ENCODE measurements at regions not wholly inside any gene's neighbourhood (a gene's known extent, or its start where the extent isn't known, plus 50 kb on each side); places are given as distances from the start of the nearest gene placed in this dataset.

DNA sequence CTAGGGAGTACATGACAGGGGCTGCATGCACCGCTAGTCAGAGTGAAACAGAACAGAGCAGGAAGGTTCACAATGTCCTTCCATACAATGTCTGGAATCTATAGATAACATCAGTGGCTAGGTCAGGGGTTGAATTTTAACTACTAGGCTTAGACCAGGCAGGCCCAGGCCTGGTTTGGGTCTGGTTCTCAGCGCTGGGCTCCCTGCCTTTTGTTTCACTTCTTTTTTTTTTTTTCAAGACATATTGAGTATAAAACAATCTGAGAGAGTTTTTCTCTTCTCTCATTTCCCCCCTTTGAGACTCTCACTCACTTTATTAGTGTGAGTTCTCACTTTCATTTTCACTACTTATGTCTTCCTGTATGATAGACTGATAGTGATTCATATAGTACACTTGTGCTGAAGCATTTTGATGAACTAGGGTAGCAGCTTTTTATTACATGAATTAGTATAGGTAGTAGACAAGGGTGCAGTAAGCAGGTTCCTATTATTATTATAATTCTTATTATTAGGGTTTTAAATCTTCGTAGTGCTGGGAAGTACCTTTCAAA is 120.0 kb upstream of the ZDHHC15 start:
- intact Hi-C loops (cut with DNase I): no loop called here
- no peak for DNase-seq
- H3K4me1 ChIP-seq (ENCODE audit: insufficient read depth): no peaks in the 10 kb centered on the region
- no peak overlapping the region for H3K27ac ChIP-seq
- H3K27me3 ChIP-seq: no peaks in the 10 kb centered on the region
- no peak overlapping the region for H3K4me3 ChIP-seq
- no peaks in the 10 kb centered on the region for H3K36me3 ChIP-seq
- 64 to 76% (median 69%) methylated on average over 3 of the region's 3 CpGs for WGBS, 3 donors
- no peak for TF ChIP-seq EP300 (IDR thresholded peaks at IDR 0.05)
- no peak for TF ChIP-seq POLR2A (IDR thresholded peaks at IDR 0.05)
- TF ChIP-seq, protein P1, sequence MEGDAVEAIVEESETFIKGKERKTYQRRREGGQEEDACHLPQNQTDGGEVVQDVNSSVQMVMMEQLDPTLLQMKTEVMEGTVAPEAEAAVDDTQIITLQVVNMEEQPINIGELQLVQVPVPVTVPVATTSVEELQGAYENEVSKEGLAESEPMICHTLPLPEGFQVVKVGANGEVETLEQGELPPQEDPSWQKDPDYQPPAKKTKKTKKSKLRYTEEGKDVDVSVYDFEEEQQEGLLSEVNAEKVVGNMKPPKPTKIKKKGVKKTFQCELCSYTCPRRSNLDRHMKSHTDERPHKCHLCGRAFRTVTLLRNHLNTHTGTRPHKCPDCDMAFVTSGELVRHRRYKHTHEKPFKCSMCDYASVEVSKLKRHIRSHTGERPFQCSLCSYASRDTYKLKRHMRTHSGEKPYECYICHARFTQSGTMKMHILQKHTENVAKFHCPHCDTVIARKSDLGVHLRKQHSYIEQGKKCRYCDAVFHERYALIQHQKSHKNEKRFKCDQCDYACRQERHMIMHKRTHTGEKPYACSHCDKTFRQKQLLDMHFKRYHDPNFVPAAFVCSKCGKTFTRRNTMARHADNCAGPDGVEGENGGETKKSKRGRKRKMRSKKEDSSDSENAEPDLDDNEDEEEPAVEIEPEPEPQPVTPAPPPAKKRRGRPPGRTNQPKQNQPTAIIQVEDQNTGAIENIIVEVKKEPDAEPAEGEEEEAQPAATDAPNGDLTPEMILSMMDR (IDR thresholded peaks at IDR 0.05): no peak
- peaks cover 0 to 8% of the 10 kb centered on the region in 2 donors for H3K9me3 ChIP-seq

DNA sequence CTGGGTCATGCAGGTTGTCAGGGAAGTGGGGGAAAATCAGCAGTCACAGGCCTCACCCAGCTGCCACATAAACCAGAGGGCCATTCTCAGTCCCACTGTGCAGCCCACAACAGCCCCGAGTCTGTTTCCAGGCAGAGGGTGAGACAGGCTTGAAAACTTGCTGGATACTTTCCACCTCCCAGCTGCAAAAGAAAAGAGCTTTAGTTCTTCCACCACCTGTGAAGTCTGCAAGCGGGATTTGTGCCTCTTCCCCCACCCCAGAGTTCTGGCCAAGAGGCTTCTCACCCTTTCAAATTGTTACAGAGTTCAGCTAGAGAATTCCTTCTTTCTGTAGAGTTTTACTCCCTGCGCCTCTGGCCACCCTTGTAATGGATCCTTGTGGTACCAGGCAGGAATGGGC is 115.5 kb upstream of the ZDHHC15 start:
- WGBS, 3 donors: 64 to 77% (median 72%) methylated on average over 3 of the region's 3 CpGs
- no peaks in the 10 kb centered on the region for H3K4me1 ChIP-seq (ENCODE audit: insufficient read depth)
- no peak for DNase-seq

DNA sequence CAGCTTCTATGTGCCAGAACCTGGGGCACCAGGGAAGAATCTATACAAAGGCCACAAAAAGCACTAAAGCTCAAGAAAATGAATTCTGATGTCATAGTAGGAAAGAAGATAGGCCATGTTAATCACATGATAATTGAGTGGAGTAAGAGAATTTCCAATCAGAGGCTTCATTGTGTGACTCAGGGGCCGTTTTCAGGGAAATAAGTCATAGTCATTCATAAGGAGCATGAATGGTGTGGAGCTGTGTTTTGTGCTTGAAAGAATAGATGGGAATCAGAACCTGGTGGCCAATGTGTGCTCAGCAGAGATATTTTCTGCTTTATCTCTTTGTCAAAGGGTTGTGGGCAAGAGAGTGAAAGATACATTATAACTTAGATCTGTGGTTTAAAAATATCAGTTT is 102.4 kb upstream of the ZDHHC15 start:
- Histone ChIP-seq H3K36me3 (no peaks in the 10 kb centered on the region), H3K27me3 (no peaks in the 10 kb centered on the region), H3K9me3 (no peaks in the 10 kb centered on the region), H3K4me3 (no peak overlapping the region), H3K27ac (no peak overlapping the region), H3K4me1 (ENCODE audit: insufficient read depth) (no peaks in the 10 kb centered on the region)
- intact Hi-C loops (cut with DNase I): no loop called here
- TF ChIP-seq POLR2A (IDR thresholded peaks at IDR 0.05) (no peak), EP300 (IDR thresholded peaks at IDR 0.05) (no peak)
- TF ChIP-seq, protein P1 (IDR thresholded peaks at IDR 0.05): no peak
- WGBS, 3 donors: 41 to 48% (median 47%) methylated on average over 1 of the region's 1 CpG
- DNase-seq: no peak

More for the DNA sequence above, 115.5 kb upstream of the ZDHHC15 start:
- Histone ChIP-seq H3K4me3 (no peak overlapping the region), H3K36me3 (no peaks in the 10 kb centered on the region), H3K9me3 (peaks cover 0 to 8% of the 10 kb centered on the region in 2 donors), H3K27me3 (no peaks in the 10 kb centered on the region), H3K27ac (no peak overlapping the region)
- intact Hi-C loops (cut with DNase I): no loop called here
- no peak for TF ChIP-seq EP300 (IDR thresholded peaks at IDR 0.05)
- TF ChIP-seq, protein P1 (IDR thresholded peaks at IDR 0.05): no peak
- no peak for TF ChIP-seq POLR2A (IDR thresholded peaks at IDR 0.05)

DNA sequence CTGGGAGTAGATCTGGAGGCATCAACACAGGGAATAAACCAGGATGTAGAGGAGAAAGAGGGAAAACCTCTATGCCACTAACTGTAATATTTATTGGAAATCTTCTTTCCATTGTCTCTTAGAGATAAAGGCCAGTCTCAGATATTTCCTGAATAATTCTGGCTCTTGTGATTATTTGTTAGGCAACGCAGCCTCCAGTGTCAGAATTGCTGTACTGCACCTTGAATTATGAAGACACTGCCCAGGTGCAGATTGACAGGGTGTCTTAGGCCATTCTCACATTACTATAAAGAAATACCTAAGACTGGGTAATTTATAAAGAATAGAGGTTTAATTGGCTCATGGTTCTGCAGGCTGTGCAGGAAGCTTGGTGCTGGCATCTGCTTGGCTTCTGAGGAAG is 100.7 kb upstream of the ZDHHC15 start:
- H3K4me1 ChIP-seq (ENCODE audit: insufficient read depth): no peaks in the 10 kb centered on the region
- no peak for TF ChIP-seq EP300 (IDR thresholded peaks at IDR 0.05)
- TF ChIP-seq POLR2A (IDR thresholded peaks at IDR 0.05): no peak
- TF ChIP-seq, protein P1 (IDR thresholded peaks at IDR 0.05): no peak
- H3K27me3 ChIP-seq: no peaks in the 10 kb centered on the region
- intact Hi-C loops (cut with DNase I): no loop called here
- no peak for DNase-seq
- no peak overlapping the region for H3K4me3 ChIP-seq
- H3K9me3 ChIP-seq: no peaks in the 10 kb centered on the region
- no peaks in the 10 kb centered on the region for H3K36me3 ChIP-seq
- WGBS, 3 donors: 44 to 55% (median 54%) methylated on average over 1 of the region's 1 CpG
- no peak overlapping the region for H3K27ac ChIP-seq

All from ovary (tissue), 7 donors.